PC-9 (cell line): ENCODE measurements at regions not wholly inside any gene's neighbourhood (a gene's known extent, or its start where the extent isn't known, plus 50 kb on each side); places are given as distances from the start of the nearest gene placed in this dataset.

Experiments
- EZH2 ChIP-seq: fragments of 200-600 bp; sonication (generic); IDR thresholded peaks from 2 replicates; pipeline ENCODE4 v1.8.0; 2017; ENCODE audit warnings: antibody characterized with exemption, low read depth
- TF ChIP-seq, protein P1 (sequence below): fragments of 200-600 bp; sonication (generic); conservative IDR thresholded peaks from 2 replicates; pipeline ENCODE4 v1.6.1; 2017; ENCODE audit warnings: mixed run types, antibody characterized with exemption, mild to moderate bottlenecking, moderate library complexity

DNA sequence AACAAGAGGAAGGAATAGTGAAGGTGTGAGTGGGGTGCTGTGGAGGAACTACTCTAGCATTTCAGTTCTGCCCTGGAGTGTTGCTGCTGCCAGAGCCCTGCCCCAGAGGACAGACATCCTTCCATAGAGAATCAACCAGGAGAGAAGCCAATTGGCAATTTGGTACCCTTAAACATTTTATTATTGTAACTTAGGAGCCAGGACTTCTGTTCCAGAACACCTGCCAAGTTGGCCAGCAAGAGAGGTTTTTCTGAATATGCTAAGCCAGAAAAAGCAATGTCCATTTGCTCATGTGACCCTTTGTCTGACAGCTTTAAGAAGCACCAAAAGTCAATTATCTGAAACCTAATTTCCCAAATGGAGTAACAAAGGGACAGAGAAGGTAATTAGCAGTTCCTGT, 264.9 kb downstream of the MEX3B start:
- TF ChIP-seq, protein P1, sequence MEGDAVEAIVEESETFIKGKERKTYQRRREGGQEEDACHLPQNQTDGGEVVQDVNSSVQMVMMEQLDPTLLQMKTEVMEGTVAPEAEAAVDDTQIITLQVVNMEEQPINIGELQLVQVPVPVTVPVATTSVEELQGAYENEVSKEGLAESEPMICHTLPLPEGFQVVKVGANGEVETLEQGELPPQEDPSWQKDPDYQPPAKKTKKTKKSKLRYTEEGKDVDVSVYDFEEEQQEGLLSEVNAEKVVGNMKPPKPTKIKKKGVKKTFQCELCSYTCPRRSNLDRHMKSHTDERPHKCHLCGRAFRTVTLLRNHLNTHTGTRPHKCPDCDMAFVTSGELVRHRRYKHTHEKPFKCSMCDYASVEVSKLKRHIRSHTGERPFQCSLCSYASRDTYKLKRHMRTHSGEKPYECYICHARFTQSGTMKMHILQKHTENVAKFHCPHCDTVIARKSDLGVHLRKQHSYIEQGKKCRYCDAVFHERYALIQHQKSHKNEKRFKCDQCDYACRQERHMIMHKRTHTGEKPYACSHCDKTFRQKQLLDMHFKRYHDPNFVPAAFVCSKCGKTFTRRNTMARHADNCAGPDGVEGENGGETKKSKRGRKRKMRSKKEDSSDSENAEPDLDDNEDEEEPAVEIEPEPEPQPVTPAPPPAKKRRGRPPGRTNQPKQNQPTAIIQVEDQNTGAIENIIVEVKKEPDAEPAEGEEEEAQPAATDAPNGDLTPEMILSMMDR: no peak
- no peak for TF ChIP-seq EZH2
